ENCODE measurements at regions not wholly inside any gene's neighbourhood (a gene's known extent, or its start where the extent isn't known, plus 50 kb on each side); places are given as distances from the start of the nearest gene placed in this dataset.

DNA sequence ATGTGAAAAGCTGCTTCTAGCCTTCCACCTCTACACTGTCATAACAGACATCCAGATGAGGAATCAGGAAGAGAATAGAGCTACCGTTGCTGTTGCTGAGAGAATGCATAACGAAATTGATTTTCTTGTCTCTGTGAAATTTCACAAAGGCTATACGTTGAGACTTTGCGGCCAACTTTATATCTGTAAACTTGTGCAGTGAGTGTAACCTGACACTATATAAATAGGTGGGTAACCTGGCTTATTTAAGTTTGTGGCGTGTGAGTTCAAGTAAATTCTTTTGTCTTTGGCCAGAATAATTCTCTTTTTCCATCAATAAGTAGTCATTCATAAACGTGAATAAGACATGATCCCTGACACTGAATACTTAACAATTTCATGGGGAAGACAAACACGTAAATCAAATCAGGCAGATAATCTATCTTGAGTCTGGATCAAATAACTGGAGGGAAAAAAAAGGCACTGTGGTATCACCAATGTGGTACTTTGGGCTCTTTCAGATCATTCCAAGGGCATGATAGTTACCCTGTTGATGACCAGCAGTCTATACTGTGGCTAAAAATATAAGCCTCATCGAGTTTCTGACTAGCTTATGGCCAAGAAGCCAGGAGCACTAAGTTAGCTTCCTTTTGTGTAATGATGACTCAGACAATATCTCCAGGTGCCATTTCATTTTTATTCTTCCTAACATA is 98.2 kb upstream of the RASA1 start:
- ATAC-seq (no peak), DNase-seq (ENCODE audit: low spot score) (no peak)
- no peak overlapping the region for H3K4me3 Mint-ChIP-seq
- H4K20me1 ChIP-seq (replicated peaks; ENCODE audit: insufficient read depth): no peaks in the 10 kb centered on the region
- H3K9me3 Mint-ChIP-seq: no peaks in the 10 kb centered on the region; the same call in 2 of the 3 replicates
- H2AFZ ChIP-seq: no peak overlapping the region
- no peaks in the 10 kb centered on the region for H3K79me2 ChIP-seq (replicated peaks; ENCODE audit: insufficient read depth)
- H3F3A ChIP-seq (replicated peaks; ENCODE audit: low read depth): no peaks in the 10 kb centered on the region
- H3K9me2 ChIP-seq (ENCODE audit: insufficient read depth): no peaks in the 10 kb centered on the region
- H3K27ac Mint-ChIP-seq: 0 out of 2 replicates have a peak overlapping the region, but pooled peaks have one; percentile 13
- H3K4me2 ChIP-seq: no peak overlapping the region
- peaks cover 10% of the 10 kb centered on the region; the same call in 2 of the 3 replicates for H3K4me1 Mint-ChIP-seq
- no peak for TF ChIP-seq EZH2phosphoT487 (IDR thresholded peaks at IDR 0.05; ENCODE audit: unreplicated experiment)
- TF ChIP-seq ZNF331 (CRISPR knock-in tag; IDR thresholded peaks at IDR 0.05; ENCODE audit: low read depth): no peak
- TF ChIP-seq STAT1 (IDR thresholded peaks at IDR 0.05; ENCODE audit: unreplicated experiment): no peak
- TF ChIP-seq, protein P1, sequence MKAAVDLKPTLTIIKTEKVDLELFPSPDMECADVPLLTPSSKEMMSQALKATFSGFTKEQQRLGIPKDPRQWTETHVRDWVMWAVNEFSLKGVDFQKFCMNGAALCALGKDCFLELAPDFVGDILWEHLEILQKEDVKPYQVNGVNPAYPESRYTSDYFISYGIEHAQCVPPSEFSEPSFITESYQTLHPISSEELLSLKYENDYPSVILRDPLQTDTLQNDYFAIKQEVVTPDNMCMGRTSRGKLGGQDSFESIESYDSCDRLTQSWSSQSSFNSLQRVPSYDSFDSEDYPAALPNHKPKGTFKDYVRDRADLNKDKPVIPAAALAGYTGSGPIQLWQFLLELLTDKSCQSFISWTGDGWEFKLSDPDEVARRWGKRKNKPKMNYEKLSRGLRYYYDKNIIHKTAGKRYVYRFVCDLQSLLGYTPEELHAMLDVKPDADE (IDR thresholded peaks at IDR 0.05): no peak
- TF ChIP-seq, protein P2, sequence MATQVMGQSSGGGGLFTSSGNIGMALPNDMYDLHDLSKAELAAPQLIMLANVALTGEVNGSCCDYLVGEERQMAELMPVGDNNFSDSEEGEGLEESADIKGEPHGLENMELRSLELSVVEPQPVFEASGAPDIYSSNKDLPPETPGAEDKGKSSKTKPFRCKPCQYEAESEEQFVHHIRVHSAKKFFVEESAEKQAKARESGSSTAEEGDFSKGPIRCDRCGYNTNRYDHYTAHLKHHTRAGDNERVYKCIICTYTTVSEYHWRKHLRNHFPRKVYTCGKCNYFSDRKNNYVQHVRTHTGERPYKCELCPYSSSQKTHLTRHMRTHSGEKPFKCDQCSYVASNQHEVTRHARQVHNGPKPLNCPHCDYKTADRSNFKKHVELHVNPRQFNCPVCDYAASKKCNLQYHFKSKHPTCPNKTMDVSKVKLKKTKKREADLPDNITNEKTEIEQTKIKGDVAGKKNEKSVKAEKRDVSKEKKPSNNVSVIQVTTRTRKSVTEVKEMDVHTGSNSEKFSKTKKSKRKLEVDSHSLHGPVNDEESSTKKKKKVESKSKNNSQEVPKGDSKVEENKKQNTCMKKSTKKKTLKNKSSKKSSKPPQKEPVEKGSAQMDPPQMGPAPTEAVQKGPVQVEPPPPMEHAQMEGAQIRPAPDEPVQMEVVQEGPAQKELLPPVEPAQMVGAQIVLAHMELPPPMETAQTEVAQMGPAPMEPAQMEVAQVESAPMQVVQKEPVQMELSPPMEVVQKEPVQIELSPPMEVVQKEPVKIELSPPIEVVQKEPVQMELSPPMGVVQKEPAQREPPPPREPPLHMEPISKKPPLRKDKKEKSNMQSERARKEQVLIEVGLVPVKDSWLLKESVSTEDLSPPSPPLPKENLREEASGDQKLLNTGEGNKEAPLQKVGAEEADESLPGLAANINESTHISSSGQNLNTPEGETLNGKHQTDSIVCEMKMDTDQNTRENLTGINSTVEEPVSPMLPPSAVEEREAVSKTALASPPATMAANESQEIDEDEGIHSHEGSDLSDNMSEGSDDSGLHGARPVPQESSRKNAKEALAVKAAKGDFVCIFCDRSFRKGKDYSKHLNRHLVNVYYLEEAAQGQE (IDR thresholded peaks at IDR 0.05; ENCODE audit: unreplicated experiment): no peak
- TF ChIP-seq POLR2AphosphoS5 (IDR thresholded peaks at IDR 0.05; ENCODE audit: low read depth): no peak
- TF ChIP-seq, protein P3, sequence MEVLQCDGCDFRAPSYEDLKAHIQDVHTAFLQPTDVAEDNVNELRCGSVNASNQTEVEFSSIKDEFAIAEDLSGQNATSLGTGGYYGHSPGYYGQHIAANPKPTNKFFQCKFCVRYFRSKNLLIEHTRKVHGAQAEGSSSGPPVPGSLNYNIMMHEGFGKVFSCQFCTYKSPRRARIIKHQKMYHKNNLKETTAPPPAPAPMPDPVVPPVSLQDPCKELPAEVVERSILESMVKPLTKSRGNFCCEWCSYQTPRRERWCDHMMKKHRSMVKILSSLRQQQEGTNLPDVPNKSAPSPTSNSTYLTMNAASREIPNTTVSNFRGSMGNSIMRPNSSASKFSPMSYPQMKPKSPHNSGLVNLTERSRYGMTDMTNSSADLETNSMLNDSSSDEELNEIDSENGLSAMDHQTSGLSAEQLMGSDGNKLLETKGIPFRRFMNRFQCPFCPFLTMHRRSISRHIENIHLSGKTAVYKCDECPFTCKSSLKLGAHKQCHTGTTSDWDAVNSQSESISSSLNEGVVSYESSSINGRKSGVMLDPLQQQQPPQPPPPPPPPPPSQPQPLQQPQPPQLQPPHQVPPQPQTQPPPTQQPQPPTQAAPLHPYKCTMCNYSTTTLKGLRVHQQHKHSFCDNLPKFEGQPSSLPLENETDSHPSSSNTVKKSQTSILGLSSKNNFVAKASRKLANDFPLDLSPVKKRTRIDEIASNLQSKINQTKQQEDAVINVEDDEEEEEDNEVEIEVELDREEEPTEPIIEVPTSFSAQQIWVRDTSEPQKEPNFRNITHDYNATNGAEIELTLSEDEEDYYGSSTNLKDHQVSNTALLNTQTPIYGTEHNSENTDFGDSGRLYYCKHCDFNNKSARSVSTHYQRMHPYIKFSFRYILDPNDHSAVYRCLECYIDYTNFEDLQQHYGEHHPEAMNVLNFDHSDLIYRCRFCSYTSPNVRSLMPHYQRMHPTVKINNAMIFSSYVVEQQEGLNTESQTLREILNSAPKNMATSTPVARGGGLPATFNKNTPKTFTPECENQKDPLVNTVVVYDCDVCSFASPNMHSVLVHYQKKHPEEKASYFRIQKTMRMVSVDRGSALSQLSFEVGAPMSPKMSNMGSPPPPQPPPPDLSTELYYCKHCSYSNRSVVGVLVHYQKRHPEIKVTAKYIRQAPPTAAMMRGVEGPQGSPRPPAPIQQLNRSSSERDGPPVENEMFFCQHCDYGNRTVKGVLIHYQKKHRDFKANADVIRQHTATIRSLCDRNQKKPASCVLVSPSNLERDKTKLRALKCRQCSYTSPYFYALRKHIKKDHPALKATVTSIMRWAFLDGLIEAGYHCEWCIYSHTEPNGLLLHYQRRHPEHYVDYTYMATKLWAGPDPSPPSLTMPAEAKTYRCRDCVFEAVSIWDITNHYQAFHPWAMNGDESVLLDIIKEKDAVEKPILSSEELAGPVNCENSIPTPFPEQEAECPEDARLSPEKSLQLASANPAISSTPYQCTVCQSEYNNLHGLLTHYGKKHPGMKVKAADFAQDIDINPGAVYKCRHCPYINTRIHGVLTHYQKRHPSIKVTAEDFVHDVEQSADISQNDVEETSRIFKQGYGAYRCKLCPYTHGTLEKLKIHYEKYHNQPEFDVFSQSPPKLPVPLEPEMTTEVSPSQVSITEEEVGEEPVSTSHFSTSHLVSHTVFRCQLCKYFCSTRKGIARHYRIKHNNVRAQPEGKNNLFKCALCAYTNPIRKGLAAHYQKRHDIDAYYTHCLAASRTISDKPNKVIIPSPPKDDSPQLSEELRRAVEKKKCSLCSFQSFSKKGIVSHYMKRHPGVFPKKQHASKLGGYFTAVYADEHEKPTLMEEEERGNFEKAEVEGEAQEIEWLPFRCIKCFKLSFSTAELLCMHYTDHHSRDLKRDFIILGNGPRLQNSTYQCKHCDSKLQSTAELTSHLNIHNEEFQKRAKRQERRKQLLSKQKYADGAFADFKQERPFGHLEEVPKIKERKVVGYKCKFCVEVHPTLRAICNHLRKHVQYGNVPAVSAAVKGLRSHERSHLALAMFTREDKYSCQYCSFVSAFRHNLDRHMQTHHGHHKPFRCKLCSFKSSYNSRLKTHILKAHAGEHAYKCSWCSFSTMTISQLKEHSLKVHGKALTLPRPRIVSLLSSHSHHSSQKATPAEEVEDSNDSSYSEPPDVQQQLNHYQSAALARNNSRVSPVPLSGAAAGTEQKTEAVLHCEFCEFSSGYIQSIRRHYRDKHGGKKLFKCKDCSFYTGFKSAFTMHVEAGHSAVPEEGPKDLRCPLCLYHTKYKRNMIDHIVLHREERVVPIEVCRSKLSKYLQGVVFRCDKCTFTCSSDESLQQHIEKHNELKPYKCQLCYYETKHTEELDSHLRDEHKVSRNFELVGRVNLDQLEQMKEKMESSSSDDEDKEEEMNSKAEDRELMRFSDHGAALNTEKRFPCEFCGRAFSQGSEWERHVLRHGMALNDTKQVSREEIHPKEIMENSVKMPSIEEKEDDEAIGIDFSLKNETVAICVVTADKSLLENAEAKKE (CRISPR knock-in tag; IDR thresholded peaks at IDR 0.05): no peak
- no peak for TF ChIP-seq ZNF114 (CRISPR knock-in tag; IDR thresholded peaks at IDR 0.05)
- TF ChIP-seq, protein P4, sequence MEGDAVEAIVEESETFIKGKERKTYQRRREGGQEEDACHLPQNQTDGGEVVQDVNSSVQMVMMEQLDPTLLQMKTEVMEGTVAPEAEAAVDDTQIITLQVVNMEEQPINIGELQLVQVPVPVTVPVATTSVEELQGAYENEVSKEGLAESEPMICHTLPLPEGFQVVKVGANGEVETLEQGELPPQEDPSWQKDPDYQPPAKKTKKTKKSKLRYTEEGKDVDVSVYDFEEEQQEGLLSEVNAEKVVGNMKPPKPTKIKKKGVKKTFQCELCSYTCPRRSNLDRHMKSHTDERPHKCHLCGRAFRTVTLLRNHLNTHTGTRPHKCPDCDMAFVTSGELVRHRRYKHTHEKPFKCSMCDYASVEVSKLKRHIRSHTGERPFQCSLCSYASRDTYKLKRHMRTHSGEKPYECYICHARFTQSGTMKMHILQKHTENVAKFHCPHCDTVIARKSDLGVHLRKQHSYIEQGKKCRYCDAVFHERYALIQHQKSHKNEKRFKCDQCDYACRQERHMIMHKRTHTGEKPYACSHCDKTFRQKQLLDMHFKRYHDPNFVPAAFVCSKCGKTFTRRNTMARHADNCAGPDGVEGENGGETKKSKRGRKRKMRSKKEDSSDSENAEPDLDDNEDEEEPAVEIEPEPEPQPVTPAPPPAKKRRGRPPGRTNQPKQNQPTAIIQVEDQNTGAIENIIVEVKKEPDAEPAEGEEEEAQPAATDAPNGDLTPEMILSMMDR (conservative IDR thresholded peaks at IDR 0.05; ENCODE audit: low read depth in 2 of 2): no peak
- TF ChIP-seq NANOG (IDR thresholded peaks at IDR 0.05; ENCODE audit: borderline replicate concordance): no peak
- TF ChIP-seq JUNB (IDR thresholded peaks at IDR 0.05; ENCODE audit: unreplicated experiment): no peak
- TF ChIP-seq CREB1 (CRISPR knock-in tag; IDR thresholded peaks at IDR 0.05; ENCODE audit: low read depth): no peak
- TF ChIP-seq EZH2 (IDR thresholded peaks at IDR 0.05; ENCODE audit: low read depth, unreplicated experiment): no peak
- H3K4me1 ChIP-seq (ENCODE audit: insufficient read depth): peaks cover 4% of the 10 kb centered on the region
- no peaks in the 10 kb centered on the region for H3K36me3 Mint-ChIP-seq (ENCODE audit: low read depth)
- no peaks in the 10 kb centered on the region for H3K27me3 ChIP-seq (ENCODE audit: insufficient read depth)
- no peaks in the 10 kb centered on the region for H3K36me3 ChIP-seq (ENCODE audit: insufficient read depth)
- H3K27me3 Mint-ChIP-seq (ENCODE audit: insufficient read depth, low read depth, poor library complexity): no peaks in the 10 kb centered on the region
- H3K4me3 ChIP-seq: no peak overlapping the region
- no peak overlapping the region for H3K27ac ChIP-seq (ENCODE audit: low read depth)

All from GM23338 (cell line).